ENCODE measurements at regions not wholly inside any gene's neighbourhood (a gene's known extent, or its start where the extent isn't known, plus 50 kb on each side); places are given as distances from the start of the nearest gene placed in this dataset.

GRCh38 chr20:60810561-60810960 lies 441.5 kb upstream of the CDH4 start:
- DNase-seq: no peak
- no peaks in the 10 kb centered on the region for H3K9me2 ChIP-seq
- no peaks in the 10 kb centered on the region for H3K27me3 ChIP-seq (ENCODE audit: insufficient read depth)
- ChIA-PET CTCF (interaction anchor here (1.0 kb wide), 1 partner anchor 418 kb away, joined by 3 read pairs; no protein-coding TSS in a partner anchor), POLR2A (no interaction called here)
- no peak overlapping the region for H3K9ac ChIP-seq
- WGBS (ENCODE audit: low lambda C conversion rate): 20% methylated on average over 4 of the region's 4 CpGs
- H3K4me3 ChIP-seq (ENCODE audit: low read depth in 2 of 2, low read length in 1 of 2): no peak overlapping the region
- no peaks in the 10 kb centered on the region for H3K79me2 ChIP-seq (ENCODE audit: insufficient read depth)
- no peak for TF ChIP-seq RCOR1 (IDR thresholded peaks at IDR 0.05; ENCODE audit: low read length)
- TF ChIP-seq EZH2phosphoT487 (IDR thresholded peaks at IDR 0.05; ENCODE audit: borderline replicate concordance, low read depth): no peak
- no peak for TF ChIP-seq SMC3 (IDR thresholded peaks at IDR 0.05; ENCODE audit: low read depth, low read length)
- no peak for TF ChIP-seq CHD2 (IDR thresholded peaks at IDR 0.05; ENCODE audit: low read length, partially characterized antibody)
- TF ChIP-seq GATA2 (CRISPR knock-in tag; IDR thresholded peaks at IDR 0.05): no peak
- TF ChIP-seq TAF1 (IDR thresholded peaks at IDR 0.05; ENCODE audit: borderline replicate concordance, low read depth, low read length): no peak
- TF ChIP-seq ELF1 (IDR thresholded peaks at IDR 0.05): no peak
- TF ChIP-seq YY1 (IDR thresholded peaks at IDR 0.05; ENCODE audit: low read depth): no peak
- TF ChIP-seq MEF2A (IDR thresholded peaks at IDR 0.05; ENCODE audit: borderline replicate concordance, low read depth): no peak
- TF ChIP-seq POLR2AphosphoS5 (IDR thresholded peaks at IDR 0.05; ENCODE audit: low read depth, low read length): no peak
- TF ChIP-seq, protein P1, sequence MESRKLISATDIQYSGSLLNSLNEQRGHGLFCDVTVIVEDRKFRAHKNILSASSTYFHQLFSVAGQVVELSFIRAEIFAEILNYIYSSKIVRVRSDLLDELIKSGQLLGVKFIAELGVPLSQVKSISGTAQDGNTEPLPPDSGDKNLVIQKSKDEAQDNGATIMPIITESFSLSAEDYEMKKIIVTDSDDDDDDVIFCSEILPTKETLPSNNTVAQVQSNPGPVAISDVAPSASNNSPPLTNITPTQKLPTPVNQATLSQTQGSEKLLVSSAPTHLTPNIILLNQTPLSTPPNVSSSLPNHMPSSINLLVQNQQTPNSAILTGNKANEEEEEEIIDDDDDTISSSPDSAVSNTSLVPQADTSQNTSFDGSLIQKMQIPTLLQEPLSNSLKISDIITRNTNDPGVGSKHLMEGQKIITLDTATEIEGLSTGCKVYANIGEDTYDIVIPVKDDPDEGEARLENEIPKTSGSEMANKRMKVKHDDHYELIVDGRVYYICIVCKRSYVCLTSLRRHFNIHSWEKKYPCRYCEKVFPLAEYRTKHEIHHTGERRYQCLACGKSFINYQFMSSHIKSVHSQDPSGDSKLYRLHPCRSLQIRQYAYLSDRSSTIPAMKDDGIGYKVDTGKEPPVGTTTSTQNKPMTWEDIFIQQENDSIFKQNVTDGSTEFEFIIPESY (IDR thresholded peaks at IDR 0.05; ENCODE audit: borderline replicate concordance, low read depth): no peak
- H2AFZ ChIP-seq (ENCODE audit: low read depth): no peak overlapping the region
- H3K4me2 ChIP-seq: no peak overlapping the region
- peaks cover 3% of the 10 kb centered on the region; the same call in 1 of the 2 replicates for H3K9me3 ChIP-seq
- H4K20me1 ChIP-seq (ENCODE audit: insufficient read depth): no peaks in the 10 kb centered on the region
- no peaks in the 10 kb centered on the region for H3F3A ChIP-seq (replicated peaks; ENCODE audit: insufficient read depth)
- no peak overlapping the region for H3K27ac ChIP-seq (ENCODE audit: low read depth in 2 of 2, low read length in 1 of 2)
- H3K4me1 ChIP-seq (ENCODE audit: control insufficient read depth in 1 of 2, insufficient read depth in 2 of 2, low read depth in 1 of 2, low read length in 1 of 2): no peaks in the 10 kb centered on the region
- H3K36me3 ChIP-seq (replicated peaks in 1 of 2; ENCODE audit: control insufficient read depth in 1 of 2, insufficient read depth in 2 of 2, low read length in 1 of 2): no peaks in the 10 kb centered on the region

DNA sequence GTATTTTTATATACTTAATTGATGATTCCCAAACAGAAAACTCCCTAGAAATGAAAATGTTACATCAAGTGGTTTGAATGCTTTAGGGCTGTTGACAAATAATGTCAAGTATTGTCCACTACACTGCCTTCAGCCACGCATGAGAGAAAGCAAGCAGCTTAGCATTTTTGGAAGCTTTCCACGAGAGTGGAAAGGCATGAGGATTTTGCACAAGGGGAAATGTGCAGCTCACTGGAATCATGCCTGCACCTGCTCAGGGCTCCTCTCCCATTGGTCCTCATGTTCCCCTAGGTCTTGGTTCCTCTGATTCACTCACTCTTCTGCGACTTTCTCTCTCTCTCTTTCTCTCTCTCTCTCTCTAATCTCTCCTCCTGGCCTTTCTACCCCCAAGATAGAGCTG lies 439.5 kb upstream of the CDH4 start:
- ChIA-PET POLR2A (no interaction called here), CTCF (no interaction called here)
- H4K20me1 ChIP-seq (ENCODE audit: insufficient read depth): no peaks in the 10 kb centered on the region
- no peak for TF ChIP-seq PBX3 (IDR thresholded peaks at IDR 0.05)
- TF ChIP-seq NRF1 (IDR thresholded peaks at IDR 0.05; ENCODE audit: low read depth, low read length): no peak
- no peak for TF ChIP-seq TAF1 (IDR thresholded peaks at IDR 0.05; ENCODE audit: borderline replicate concordance, low read depth, low read length)
- no peak for TF ChIP-seq RCOR1 (IDR thresholded peaks at IDR 0.05; ENCODE audit: low read length)
- TF ChIP-seq GABPA (IDR thresholded peaks at IDR 0.05; ENCODE audit: low read depth): no peak
- no peaks in the 10 kb centered on the region for H3K27me3 ChIP-seq (ENCODE audit: insufficient read depth)
- H3K36me3 ChIP-seq (replicated peaks in 1 of 2; ENCODE audit: control insufficient read depth in 1 of 2, insufficient read depth in 2 of 2, low read length in 1 of 2): no peaks in the 10 kb centered on the region
- no peak overlapping the region for H3K9ac ChIP-seq
- WGBS (ENCODE audit: low lambda C conversion rate): 4% methylated on average over 3 of the region's 3 CpGs
- no peaks in the 10 kb centered on the region for H3K9me2 ChIP-seq
- no peaks in the 10 kb centered on the region for H3K4me1 ChIP-seq (ENCODE audit: control insufficient read depth in 1 of 2, insufficient read depth in 2 of 2, low read depth in 1 of 2, low read length in 1 of 2)
- H2AFZ ChIP-seq (ENCODE audit: low read depth): no peak overlapping the region
- H3F3A ChIP-seq (replicated peaks; ENCODE audit: insufficient read depth): no peaks in the 10 kb centered on the region
- H3K27ac ChIP-seq (ENCODE audit: low read depth in 2 of 2, low read length in 1 of 2): no peak overlapping the region
- DNase-seq: no peak
- H3K4me3 ChIP-seq (ENCODE audit: low read depth in 2 of 2, low read length in 1 of 2): no peak overlapping the region
- peaks cover 3% of the 10 kb centered on the region; the same call in 1 of the 2 replicates for H3K9me3 ChIP-seq
- H3K4me2 ChIP-seq: no peak overlapping the region
- no peaks in the 10 kb centered on the region for H3K79me2 ChIP-seq (ENCODE audit: insufficient read depth)

Data from SK-N-SH (cell line).